ENCODE measurements at regions not wholly inside any gene's neighbourhood (a gene's known extent, or its start where the extent isn't known, plus 50 kb on each side); places are given as distances from the start of the nearest gene placed in this dataset.

DNA sequence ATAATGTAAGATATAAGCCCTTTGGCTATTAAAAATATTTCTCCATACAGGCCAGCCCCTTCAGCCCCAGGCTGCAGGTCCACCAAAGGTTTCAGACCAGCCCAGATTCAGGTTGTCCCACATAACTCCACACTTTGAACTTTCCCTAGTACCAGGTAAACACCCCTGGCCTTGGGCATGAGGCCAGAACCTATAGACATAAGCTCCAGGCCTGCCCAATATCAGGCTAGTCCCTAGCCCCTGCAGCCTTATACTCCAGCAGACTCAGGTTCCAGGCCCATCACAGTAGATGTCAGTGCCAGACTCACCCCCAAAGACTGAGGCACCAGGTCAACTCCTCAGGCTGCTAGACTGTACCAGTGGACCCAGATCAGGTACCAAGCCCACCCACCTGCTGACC is 178.5 kb upstream of the DAAM1 start (continued):
- no peak for TF ChIP-seq NFE2L1 (CRISPR knock-in tag; IDR thresholded peaks at IDR 0.05; ENCODE audit: borderline replicate concordance)
- TF ChIP-seq ETV5 (CRISPR knock-in tag; IDR thresholded peaks at IDR 0.05; ENCODE audit: borderline replicate concordance), result peak; percentile 30; the same call in 1 of the 2 replicates
- TF ChIP-seq ZNF451 (CRISPR knock-in tag; IDR thresholded peaks at IDR 0.05), result no peak
- TF ChIP-seq BORCS8-MEF2B (CRISPR knock-in tag; IDR thresholded peaks at IDR 0.05), result no peak
- TF ChIP-seq HOXA5 (CRISPR knock-in tag; IDR thresholded peaks at IDR 0.05), result no peak
- no peak for TF ChIP-seq PLSCR1 (CRISPR knock-in tag; IDR thresholded peaks at IDR 0.05; ENCODE audit: borderline replicate concordance)
- TF ChIP-seq ZNF709 (CRISPR knock-in tag; IDR thresholded peaks at IDR 0.05), result no peak
- no peak for TF ChIP-seq ZNF724P (CRISPR knock-in tag; IDR thresholded peaks at IDR 0.05; ENCODE audit: borderline replicate concordance)
- TF ChIP-seq SATB2 (CRISPR knock-in tag; IDR thresholded peaks at IDR 0.05), result no peak
- TF ChIP-seq REL (CRISPR knock-in tag; conservative IDR thresholded peaks at IDR 0.05), result no peak
- no peak for TF ChIP-seq ZNF24 (IDR thresholded peaks at IDR 0.05)
- TF ChIP-seq, protein P1, sequence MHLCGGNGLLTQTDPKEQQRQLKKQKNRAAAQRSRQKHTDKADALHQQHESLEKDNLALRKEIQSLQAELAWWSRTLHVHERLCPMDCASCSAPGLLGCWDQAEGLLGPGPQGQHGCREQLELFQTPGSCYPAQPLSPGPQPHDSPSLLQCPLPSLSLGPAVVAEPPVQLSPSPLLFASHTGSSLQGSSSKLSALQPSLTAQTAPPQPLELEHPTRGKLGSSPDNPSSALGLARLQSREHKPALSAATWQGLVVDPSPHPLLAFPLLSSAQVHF (CRISPR knock-in tag; IDR thresholded peaks at IDR 0.05), result no peak
- no peak for TF ChIP-seq CHCHD3 (CRISPR knock-in tag; IDR thresholded peaks at IDR 0.05)
- no peak for TF ChIP-seq SALL2 (CRISPR knock-in tag; IDR thresholded peaks at IDR 0.05)
- TF ChIP-seq MAFK (conservative IDR thresholded peaks at IDR 0.05 in 1 of 2, IDR thresholded peaks at IDR 0.05 in 1 of 2; ENCODE audit: low read length in 2 of 2), result no peak
- no peak for TF ChIP-seq ZNF101 (CRISPR knock-in tag; IDR thresholded peaks at IDR 0.05; ENCODE audit: borderline replicate concordance, low read depth)
- TF ChIP-seq ZNF253 (CRISPR knock-in tag; IDR thresholded peaks at IDR 0.05; ENCODE audit: borderline replicate concordance), result no peak
- TF ChIP-seq NFKB2 (CRISPR knock-in tag; IDR thresholded peaks at IDR 0.05; ENCODE audit: borderline replicate concordance), result no peak
- no peak for TF ChIP-seq GMEB1 (CRISPR knock-in tag; IDR thresholded peaks at IDR 0.05; ENCODE audit: borderline replicate concordance)
- TF ChIP-seq ZNF414 (CRISPR knock-in tag; IDR thresholded peaks at IDR 0.05), result no peak
- TF ChIP-seq SMARCC2 (IDR thresholded peaks at IDR 0.05), result no peak
- TF ChIP-seq ZFP1 (CRISPR knock-in tag; IDR thresholded peaks at IDR 0.05), result no peak
- TF ChIP-seq, protein P2, sequence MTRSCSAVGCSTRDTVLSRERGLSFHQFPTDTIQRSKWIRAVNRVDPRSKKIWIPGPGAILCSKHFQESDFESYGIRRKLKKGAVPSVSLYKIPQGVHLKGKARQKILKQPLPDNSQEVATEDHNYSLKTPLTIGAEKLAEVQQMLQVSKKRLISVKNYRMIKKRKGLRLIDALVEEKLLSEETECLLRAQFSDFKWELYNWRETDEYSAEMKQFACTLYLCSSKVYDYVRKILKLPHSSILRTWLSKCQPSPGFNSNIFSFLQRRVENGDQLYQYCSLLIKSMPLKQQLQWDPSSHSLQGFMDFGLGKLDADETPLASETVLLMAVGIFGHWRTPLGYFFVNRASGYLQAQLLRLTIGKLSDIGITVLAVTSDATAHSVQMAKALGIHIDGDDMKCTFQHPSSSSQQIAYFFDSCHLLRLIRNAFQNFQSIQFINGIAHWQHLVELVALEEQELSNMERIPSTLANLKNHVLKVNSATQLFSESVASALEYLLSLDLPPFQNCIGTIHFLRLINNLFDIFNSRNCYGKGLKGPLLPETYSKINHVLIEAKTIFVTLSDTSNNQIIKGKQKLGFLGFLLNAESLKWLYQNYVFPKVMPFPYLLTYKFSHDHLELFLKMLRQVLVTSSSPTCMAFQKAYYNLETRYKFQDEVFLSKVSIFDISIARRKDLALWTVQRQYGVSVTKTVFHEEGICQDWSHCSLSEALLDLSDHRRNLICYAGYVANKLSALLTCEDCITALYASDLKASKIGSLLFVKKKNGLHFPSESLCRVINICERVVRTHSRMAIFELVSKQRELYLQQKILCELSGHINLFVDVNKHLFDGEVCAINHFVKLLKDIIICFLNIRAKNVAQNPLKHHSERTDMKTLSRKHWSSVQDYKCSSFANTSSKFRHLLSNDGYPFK (CRISPR knock-in tag; IDR thresholded peaks at IDR 0.05; ENCODE audit: borderline replicate concordance), result no peak

All from HepG2 (cell line).